Lung microvascular endothelial cell (primary cell): ENCODE measurements at regions not wholly inside any gene's neighbourhood (a gene's known extent, or its start where the extent isn't known, plus 50 kb on each side); places are given as distances from the start of the nearest gene placed in this dataset.
"Not testable (repeated sequence)": the region's sequence is repeated elsewhere in the genome, so short reads cannot be mapped to it uniquely, and the experiment has no call there.

Source experiments
- DNase-seq, 2 donors: peaks; one replicate each; pipeline versions ENCODE4 v3.0.0 to v3.0.0-alpha.2; 2010; ENCODE audit warnings: low read depth in 2 of 2

DNA sequence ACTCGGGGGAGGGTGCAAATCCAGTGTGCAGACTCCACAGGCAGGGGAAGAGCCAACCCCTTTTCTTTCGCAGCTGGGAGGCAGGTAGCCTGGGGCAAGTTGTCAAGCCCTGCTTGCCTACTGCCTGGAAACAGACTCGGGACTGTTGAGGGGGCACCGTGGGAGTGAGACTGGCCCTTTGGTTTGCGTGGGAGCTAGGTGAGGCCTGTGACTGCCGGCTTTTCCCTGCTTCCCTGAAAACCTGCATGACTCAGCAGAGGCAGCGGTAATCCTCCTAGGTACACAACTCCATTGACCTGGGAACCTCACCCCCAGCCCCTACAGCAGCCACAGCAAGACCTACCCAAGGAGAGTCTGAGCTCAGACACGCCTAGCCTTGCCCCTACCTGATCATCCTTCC is 509.5 kb downstream of the DTWD2 start:
- DNase-seq = no peak

DNA sequence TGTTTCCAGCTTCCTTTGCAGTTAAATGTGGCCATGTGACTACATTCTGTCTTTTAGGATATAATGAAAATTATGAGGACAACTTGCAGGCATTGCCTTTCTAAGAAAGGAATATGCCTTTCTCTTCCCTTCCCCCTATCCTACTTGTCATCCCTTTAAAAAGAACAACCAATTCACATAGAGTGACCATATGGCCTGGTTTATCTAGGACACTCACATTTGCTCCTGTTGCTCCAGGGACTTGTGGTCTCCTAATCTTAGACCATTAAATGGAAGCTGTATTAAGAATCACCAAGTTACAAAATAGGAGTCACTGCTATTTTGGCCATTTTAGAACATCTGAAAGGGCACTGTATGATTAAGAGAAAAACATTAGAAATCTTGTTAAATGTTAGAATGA is 520.3 kb downstream of the DTWD2 start:
- no peak for DNase-seq

DNA sequence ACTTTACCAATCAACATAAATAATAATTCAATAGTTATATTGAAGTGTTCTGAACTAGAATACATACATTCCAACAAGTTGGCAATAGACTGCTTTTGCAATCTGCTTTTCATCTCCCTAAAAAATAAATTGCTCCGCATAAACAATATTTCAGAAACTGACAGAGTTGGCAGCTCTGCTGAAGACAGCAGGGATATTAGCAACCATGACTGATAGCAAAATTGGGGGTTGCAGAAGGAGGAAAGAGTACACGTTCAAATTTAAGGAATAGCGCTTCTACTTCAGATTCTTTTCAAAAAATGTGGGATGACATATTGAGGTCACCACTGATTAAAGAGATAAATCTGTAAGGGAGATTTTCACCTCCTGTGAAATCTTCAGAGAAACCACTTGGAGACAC is 521.2 kb downstream of the DTWD2 start:
- no peak for DNase-seq

DNA sequence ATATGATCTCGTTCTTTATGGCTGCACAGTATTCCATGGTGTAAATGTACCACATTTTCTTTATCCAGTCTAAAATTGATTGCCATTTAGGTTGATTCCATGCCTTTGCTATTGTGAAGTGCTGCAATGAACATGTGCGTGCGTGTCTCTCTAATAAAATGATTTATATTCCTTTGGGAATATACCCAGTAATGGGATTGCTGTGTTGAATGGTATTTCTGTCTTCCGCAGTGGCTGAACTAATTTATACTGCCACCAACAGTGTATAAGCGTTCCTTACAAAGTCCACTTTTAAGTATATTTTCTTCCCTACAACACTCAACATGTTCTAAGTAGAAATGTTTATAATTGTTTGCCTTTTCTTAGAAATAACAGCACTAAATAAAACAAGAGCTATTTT is 521.9 kb downstream of the DTWD2 start:
- DNase-seq = no peak

DNA sequence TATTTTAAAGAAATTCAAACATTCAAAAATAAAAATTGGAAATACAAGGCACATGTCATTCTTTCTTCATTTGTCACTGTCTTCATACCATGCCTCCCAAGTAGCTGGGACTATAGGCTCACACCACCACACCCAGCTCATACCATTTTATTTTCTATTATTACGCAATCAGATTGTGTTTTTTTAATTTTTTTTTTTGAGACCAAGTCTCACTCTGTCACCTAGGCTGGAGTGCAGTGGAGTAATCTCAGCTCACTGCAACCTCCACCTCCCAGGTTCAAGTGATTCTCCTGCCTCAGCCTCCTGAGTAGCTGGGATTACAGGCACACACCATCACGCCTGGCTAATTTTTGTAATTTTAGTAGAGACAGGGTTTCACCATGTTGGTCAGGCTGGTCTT is 526.1 kb downstream of the DTWD2 start:
- DNase-seq = not testable (repeated sequence)

DNA sequence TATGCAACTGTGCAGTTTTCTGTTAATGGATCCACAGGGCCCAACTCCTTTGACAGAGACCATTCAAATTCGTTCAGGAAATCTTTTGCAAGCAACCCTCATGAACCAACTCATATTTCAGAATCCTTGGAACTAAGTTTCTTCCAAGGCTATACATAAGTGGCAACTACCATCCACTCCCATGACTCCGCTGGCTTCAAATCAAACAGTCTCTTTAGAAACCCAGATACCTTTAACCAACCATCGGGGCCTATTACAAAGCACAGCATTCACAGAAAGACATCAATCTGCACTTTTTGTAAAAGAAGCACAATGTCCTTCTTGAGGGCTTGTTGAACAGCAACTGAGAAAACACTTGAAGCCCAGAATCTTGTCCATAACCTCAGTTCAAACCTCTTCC is 526.9 kb downstream of the DTWD2 start:
- DNase-seq = no peak

DNA sequence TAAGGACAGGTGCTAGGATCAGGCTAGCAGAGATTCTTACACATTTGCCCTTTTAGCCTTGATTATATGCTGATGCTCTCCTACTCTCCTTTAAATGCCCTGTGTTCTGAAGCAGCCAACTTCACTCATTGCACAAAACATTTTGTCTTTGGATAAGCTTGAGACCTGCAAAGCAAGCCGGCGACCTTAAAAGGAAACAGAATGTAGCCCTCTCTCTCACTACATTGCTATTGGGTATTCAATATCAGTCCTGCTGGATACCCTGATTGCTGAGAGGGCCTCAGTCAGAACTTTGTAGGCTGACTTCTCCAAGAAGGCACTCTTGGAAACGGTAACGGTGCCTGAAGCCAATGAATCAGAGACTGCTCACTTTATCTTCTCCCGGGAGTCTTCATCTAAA is 528.9 kb downstream of the DTWD2 start:
- DNase-seq = no peak

DNA sequence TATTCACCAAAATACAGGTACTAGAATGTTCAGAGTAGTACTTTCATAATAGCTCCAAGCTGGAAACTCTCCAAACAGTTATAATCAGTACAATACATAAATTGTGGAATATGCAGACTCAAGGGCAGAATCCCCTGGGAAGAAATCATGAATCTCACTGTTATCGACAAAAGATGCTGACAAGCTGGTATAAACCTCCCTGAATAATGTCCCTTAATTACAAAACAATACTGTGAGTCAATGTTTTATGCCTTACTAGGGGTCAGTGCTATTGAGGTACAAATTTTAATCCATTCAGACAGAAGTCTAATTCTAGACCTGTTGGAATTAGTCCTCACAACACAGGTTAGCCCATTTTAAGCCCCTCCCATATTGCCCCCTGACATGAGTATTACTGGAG is 532.3 kb downstream of the DTWD2 start:
- DNase-seq = no peak

DNA sequence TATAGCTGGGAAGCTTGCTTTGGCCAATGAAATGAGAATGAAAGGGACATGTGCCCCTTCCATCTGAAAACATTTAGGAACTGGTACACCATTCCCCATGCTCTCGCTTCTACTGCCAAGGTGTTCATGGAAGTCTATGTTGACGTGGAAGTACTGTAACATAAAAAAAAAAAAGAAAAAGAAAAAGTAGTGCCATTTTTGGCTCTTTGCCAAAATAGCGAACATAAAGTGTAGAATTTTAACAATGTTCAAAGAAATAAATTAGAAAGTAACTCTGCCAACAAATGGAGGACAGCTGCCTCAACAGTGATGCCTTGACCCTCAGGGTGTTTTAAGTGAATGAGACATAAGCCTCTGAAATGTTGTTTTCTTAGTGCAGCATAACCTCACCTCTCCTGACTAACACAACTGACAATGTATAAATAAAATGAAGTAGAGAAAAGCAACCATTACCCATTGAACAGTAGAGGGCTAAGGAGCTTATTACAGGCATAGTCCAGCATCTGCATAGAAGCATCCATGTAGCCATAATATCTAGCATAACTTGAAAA is 536.6 kb downstream of the DTWD2 start:
- no peak for DNase-seq

DNA sequence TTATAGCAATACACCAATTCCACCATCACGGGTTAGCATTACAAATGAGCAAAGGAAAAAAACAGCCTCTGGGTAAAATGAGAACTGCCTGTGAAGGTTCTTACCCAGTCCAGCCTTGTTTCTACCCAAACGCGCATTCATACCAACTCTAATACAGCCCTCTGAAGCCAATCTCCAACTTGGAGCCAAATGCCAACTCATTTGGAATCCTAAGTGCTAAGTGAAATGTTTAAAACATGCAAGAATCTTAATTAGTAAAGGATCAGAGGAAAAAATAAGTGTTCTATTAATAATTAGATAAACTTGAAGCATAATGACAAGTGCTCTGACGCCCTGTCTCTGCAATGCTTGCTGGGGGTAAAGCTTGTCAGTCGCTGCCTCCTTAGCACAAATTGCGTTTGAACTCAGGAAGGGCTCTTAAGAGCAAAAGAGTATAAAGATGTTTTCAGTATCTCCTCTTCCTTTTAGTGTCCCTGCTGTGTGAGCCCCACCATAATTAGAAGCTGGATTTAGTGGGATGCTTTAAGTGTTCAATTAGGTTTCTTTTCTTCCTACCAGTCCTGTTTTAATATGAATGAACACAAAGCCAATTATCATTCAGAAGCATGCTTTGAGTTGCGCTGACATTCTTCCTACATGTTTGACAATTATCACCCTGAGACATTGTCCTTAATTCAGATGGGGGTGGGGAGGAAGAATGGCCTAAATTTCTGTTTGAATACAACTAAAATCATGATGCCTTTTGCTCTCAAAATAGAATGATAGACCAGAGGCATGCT is 537.6 kb downstream of the DTWD2 start:
- no peak for DNase-seq

DNA sequence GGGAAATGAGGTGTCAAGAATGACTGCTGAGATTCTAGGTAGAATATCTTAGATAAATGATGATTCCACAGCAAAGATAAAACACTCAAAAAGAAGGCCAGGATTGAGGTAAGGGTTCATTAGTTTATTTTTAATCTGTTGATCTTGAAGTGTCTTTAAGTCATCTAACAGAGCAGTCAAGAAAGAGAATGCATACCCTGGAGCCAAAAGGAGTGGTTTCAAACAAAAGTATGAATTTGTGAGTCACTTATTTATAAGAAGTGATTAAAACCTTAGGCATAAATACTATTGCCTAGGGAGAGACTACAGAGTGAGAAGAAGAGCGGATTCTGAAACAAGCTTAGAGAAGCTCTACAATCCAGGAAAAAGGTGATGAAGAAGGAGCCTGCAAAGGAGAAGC is 541.0 kb downstream of the DTWD2 start:
- DNase-seq = no peak

DNA sequence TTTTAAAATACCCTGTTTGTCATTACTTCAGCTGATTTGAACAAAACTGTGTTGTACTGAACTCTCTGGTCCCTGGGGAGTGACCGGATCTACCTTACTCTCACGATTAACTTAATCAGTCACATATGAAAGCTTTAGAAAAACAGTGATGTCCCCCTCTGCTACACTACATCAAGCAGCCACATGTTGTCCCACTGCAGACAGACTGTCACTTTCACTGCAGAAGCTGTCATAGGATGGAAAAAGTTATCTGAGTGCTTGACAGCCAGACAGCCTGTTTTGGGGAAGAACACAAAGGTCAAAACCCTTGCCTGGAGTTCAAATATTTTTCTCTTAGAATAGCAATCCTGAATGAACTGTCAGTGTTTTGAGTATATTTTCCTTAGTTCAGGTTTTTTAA is 546.4 kb downstream of the DTWD2 start:
- DNase-seq = no peak

DNA sequence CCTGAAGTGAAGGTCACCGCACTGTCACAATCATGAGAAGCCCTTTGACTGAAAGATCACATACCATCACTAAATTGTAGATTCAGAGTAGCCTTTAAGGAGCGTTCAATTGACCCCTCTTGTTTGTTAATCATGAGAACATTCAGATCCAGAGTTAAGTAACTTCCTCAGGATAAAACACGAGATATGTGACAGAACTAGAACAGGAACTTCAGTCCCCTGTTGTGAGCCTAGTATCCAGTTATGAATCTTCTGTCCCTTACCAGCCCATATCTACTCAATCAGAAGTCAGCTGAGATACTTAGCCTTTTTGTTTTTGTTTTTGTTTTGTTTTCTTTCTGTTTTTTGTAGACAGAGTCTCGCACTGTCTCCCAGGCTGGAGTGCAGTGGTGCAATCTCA is 547.3 kb downstream of the DTWD2 start:
- DNase-seq = no peak

DNA sequence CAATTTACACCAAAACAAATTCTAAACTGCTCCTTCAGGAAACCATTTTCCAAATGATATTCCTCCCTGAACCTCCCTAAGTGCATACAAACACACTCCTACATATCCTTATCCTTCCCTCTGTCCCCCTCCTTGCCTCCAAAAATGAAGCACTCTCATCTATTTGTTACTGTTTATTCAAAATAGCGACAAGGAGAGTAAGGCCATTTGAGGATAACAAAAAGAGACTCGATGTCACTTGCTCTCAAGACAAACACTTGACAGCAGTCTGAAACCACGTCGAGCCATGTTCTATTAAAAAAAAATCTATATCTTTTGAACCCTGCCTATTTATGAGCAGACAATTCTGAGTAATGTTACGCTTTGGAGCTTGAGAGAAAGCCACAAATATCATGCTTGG is 547.9 kb downstream of the DTWD2 start:
- no peak for DNase-seq

DNA sequence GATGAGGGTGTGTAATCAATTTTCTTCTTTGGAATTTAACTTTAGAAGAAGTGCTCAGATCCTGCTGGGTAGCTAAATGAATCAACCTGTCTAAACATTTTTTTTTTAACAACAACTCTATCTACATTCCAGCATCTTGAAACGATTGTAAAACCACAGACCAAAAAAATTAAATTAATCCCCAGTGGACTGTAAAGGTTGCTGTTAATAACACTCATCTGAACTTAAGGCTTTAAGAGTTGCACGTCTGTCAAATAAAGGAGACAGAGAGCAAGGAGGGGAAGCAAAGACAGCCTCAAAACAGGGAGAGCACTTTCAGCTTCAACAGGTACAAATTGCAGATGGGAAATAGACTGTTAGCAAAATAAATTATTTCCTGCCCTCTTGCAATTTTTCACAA is 548.5 kb downstream of the DTWD2 start:
- DNase-seq = no peak

DNA sequence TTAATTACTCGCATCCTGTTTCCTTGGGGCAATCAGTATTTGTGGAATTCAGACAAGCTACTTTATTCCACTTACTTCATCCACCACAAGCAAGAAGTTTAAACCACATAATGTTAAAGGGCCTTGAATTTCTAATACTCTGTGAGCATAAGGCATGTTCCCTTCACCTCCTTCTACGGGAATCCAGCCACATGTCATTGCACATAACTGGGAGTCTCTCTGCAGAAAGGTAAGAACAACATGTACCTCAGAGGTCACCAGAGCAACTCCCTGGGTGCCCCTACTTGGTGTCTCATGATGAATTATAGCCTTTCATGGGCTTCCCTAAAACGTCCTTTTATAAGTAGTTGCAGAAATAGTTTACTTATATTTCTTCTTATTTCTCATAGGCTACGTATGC is 553.2 kb downstream of the DTWD2 start:
- DNase-seq = no peak

DNA sequence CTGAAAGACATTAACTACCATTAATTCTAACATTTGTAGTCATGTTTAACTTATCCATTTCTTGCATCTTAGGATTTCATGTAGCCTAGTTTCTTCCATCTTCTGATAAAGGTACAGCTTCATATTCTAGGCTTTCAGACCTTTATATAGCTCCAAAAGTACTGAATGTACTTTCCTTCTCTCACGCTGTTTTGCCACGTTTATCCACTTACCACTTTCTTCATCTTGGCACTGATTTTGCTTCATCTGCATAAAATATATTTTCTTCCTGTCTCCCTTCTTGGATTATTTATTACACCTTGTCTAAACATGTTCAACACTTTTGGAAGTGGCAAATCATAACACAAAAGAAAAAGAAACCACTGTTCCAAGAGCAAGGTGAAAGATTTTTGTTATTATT is 553.8 kb downstream of the DTWD2 start:
- DNase-seq = no peak

DNA sequence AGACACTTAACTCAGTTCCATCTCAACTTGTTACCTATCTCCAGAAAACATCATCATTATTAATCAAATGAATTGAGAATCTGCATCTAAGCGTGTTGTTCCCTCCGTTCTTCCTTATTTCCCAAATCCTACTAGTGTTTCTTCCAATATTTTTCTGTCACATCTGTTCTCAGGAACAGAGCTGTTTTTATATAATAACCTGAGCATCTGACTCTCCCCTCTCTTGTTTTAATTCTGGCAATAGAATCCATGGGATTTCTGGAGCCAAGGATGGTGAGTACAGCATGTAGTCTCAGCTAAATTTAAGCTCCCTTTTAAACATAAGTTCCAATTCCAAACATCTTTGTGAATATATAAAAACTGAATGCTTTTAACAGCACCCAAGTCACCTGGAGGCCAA is 558.3 kb downstream of the DTWD2 start:
- DNase-seq = no peak

DNA sequence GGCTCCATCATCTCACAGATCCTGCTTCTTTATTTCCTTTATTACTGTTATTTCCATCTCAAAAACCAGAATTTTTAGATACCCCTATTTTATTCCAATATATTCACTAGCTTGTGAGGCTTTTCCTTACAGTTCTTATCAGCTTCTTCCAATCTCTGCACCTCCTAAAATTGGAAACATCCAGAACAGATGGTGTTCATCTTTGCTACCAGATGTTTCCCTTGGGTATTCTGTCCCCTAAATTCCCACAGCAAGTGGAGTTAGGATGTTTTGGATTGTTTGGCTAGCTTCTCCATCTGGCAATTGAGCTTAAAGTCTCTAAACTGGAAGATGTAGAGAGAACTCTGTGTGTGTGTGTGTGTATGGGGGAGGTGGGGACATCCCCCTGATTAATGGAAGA is 580.4 kb downstream of the DTWD2 start:
- DNase-seq = no peak

DNA sequence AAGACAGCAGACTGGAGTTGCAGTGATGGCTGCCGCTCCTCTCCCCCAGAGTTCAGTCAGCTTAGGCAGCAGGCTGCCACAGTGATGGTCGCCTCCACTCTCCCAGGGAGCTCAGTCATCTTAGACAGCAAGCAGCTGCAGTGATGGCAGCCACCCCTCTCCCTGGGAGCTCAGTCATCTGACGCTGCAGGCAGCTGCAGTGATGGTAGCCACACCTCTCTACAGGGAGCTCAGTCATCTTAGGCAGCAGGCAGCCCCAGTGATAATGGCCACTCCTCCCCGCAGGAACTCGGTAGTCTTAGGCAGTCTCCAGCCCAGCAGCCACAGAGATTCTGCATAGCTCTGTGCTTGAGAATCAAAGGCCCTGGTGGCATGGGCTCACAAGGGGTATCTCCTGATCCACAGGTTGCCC is 582.7 kb downstream of the DTWD2 start:
- DNase-seq = no peak

DNA sequence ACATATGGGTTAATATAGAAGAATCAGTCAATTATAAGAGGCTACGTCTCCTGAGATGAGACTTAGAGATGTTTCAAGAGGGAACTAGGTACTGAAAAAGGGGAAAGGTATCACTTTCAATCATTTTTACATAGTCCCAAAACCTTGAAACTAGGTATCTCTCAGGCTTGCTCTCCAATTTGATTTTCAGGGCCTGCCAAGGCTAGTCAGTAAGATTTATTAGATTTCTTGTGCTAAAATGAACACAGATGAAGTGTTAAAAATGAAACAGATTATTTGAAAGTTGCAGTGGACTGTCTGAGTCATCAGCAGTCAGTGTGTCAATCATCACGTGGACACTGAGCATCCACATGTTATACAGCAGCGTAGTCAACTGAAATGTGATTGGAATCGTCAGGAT is 591.1 kb downstream of the DTWD2 start:
- DNase-seq = no peak

DNA sequence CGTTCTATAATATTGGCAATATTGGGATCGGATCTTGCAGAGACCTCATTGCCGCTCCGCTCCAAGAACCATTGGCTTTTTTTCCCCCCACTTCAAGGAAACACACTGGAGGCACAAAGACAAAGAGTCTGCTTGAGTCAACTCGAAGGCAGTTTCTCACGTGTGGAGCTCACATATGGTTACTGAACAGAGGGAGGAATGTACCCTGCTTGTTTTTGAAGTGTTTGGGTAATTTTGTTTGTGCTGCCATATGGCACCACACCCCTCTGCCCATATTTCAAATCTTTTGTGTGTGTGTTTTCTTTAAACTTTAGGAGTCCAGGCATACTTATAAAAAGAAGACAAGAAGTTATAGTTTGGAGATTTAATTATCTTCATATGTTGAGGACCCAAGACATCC is 595.9 kb downstream of the DTWD2 start:
- no peak for DNase-seq

DNA sequence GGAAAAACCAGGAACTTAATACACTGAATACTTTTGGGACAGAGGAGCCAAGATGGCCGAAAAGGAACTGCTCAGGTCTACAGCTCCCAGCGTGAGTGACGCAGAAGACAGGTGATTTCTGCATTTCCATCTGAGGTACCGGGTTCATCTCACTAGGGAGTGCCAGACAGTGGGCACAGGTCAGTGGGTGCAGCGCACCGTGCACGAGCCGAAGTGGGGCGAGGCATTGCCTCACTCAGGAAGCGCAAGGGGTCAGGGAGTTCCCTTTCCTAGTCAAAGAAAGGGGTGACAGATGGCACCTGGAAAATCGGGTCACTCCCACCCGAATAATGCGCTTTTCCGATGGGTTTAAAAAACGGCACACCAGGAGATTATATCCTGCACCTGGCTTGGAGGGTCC is 605.4 kb downstream of the DTWD2 start:
- DNase-seq = not testable (repeated sequence)

DNA sequence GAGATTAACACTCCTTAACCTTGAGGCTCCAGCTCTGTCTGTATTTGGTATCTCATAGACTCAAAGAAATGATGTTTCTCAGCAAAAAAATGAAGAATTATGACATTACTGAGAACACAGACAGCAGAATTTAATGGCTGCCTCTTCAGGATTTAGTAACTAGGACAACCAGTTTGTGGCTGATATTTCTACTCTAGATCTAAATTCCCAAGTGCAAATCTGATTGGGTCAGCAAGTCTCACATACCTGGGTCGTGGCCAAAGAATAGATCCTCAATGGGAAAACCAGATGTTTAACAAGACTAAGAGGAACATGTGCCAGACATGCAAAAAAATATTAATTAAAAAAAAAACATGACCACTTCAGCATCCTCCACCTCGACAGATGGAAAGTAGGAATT is 608.9 kb downstream of the DTWD2 start:
- DNase-seq = no peak
